K562 (cell line): ENCODE measurements at regions not wholly inside any gene's neighbourhood (a gene's known extent, or its start where the extent isn't known, plus 50 kb on each side); places are given as distances from the start of the nearest gene placed in this dataset.
"Not testable (repeated sequence)": the region's sequence is repeated elsewhere in the genome, so short reads cannot be mapped to it uniquely, and the experiment has no call there.

Experiments used
- ATAC-seq: fragments of 200-7000 bp; cut with Tn5 transposase; 3 replicates; pipeline ENCODE4 v1.9.1; 2020; ENCODE audit warnings: moderate library complexity
- BruUV-seq: library from RNA; stranded (reverse); fragments of 400-500 nt; replicated peaks from 2 replicates; lab custom pipeline; 2021; lab: Mats Ljungman, UMichigan
- CTCF ChIA-PET: fragments of 300-600 bp; formaldehyde crosslinking; extraction: SDS; loops from one replicate; lab custom pipeline; 2021; ENCODE audit warnings: low intra/inter-chr PET ratio; lab: Yijun Ruan, JAX
- POLR2A ChIA-PET: fragments of 300-600, 350-650 bp; sonication (Branson Sonifier 250); formaldehyde crosslinking; extraction: SDS; loops from one replicate; lab custom pipeline; 2021; ENCODE audit warnings: antibody characterized with exemption, inconsistent platforms; lab: Yijun Ruan, JAX
- DNase-seq, 4 experiments: peaks; one replicate each; pipeline versions ENCODE4 v3.0.0 to v3.0.0-alpha.2; 2011 to 2018; ENCODE audit warnings: low spot score in 3 of 4, mixed read lengths in 3 of 4; ENCODE audit errors: extremely low read depth in 1 of 4
- FAIRE-seq: peaks from 2 replicates; lab custom pipeline; 2011; peaks lifted over from hg19 to GRCh38; lab: Jason Lieb, UNC
- H2AFZ ChIP-seq: 2 replicates; pipeline ENCODE4 v1.6.0; 2011; ENCODE audit warnings: low read depth, low read length, control low read depth, inconsistent platforms
- H3K27ac ChIP-seq: fragments of 200-600 bp; 3 replicates; pipeline ENCODE4 v1.8.0; 2011; ENCODE audit warnings: low read depth, mild to moderate bottlenecking, control low read depth, inconsistent platforms, low read length, moderate library complexity, mixed read lengths; ENCODE audit errors: extremely low read depth
- H3K27me3 ChIP-seq, 2 experiments: fragments of 300-600 bp in 1 of 2; 2 replicates in 1 of 2; 3 replicates in 1 of 2; pipeline versions ENCODE4 v1.6.0 to v1.8.0; 2011; ENCODE audit warnings: inconsistent platforms in 2 of 2, low read length in 2 of 2, mild to moderate bottlenecking in 1 of 2, mixed read lengths in 1 of 2, moderate library complexity in 1 of 2; ENCODE audit not compliant: control insufficient read depth in 2 of 2, insufficient read depth in 2 of 2
- H3K36me3 ChIP-seq: fragments of 300-600 bp; 3 replicates; pipeline ENCODE4 v1.8.0; 2011; ENCODE audit warnings: mild to moderate bottlenecking, low read length, inconsistent platforms; ENCODE audit not compliant: control insufficient read depth, insufficient read depth
- H3K4me1 ChIP-seq, 2 experiments: fragments of 200-600 bp in 1 of 2; replicated peaks in 1 of 2; 2 replicates in 1 of 2; 3 replicates in 1 of 2; pipeline versions ENCODE4 v1.5.1 to v1.8.0; 2011; ENCODE audit warnings: inconsistent platforms in 2 of 2, low read length in 2 of 2, mild to moderate bottlenecking in 1 of 2, mixed read lengths in 1 of 2, moderate library complexity in 1 of 2; ENCODE audit not compliant: control insufficient read depth in 2 of 2, insufficient read depth in 2 of 2
- H3K4me2 ChIP-seq: 2 replicates; pipeline ENCODE4 v1.6.1; 2011; ENCODE audit warnings: low read length, control low read depth, inconsistent platforms, mixed read lengths; ENCODE audit not compliant: insufficient read depth
- H3K4me3 ChIP-seq: fragments of 200-600 bp; sonication (generic), shearing (Covaris generic); 2 replicates; pipeline ENCODE4 v1.5.1; 2016; ENCODE audit warnings: control low read depth, inconsistent platforms
- H3K79me2 ChIP-seq: fragments of 200-600 bp; 3 replicates; pipeline ENCODE4 v1.8.0; 2011; ENCODE audit warnings: low read length, inconsistent platforms; ENCODE audit not compliant: control insufficient read depth, insufficient read depth
- H3K9ac ChIP-seq, 2 experiments: 2 replicates each; pipeline versions ENCODE4 v1.6.0 to v1.6.1; 2011; ENCODE audit warnings: low read depth in 2 of 2, low read length in 2 of 2, control low read depth in 1 of 2, inconsistent platforms in 1 of 2, mild to moderate bottlenecking in 1 of 2, mixed read lengths in 1 of 2; ENCODE audit not compliant: insufficient read depth in 1 of 2
- H3K9me1 ChIP-seq: one replicate; pipeline ENCODE4 v1.6.0; 2011; ENCODE audit warnings: inconsistent platforms, mild to moderate bottlenecking, low read length, moderate library complexity; ENCODE audit not compliant: control insufficient read depth, insufficient read depth
- H3K9me3 ChIP-seq: replicated peaks from 2 replicates; pipeline ENCODE4 v1.5.1; 2011; ENCODE audit warnings: low read depth, low read length, inconsistent platforms; ENCODE audit not compliant: control insufficient read depth, insufficient read depth
- H4K20me1 ChIP-seq: replicated peaks from 2 replicates; pipeline ENCODE4 v1.6.1; 2011; ENCODE audit warnings: low read length, inconsistent platforms, mixed read lengths; ENCODE audit not compliant: control insufficient read depth, insufficient read depth
- WGBS: fragments of 100-300 bp; shearing (Covaris generic); methylation state at CpG from one replicate; pipeline ENCODE4 v1.1.6; 2016; ENCODE audit warnings: low coverage, mixed read lengths; ENCODE audit not compliant: insufficient coverage; ENCODE audit errors: missing lambda C conversion rate; 5-methylcytosine and 5-hydroxymethylcytosine counted together
- in situ Hi-C: fragments of 300-500 bp; cut with MboI; formaldehyde crosslinking; loops from 4 replicates; pipeline ENCODE4 v1.15.0; 2018; ENCODE audit warnings: inconsistent platforms, mixed read lengths
- intact Hi-C: fragments of 100-400 bp; cut with micrococcal nuclease; formaldehyde crosslinking; loops from 2 replicates; pipeline ENCODE4 v1.14.2; 2022

DNA sequence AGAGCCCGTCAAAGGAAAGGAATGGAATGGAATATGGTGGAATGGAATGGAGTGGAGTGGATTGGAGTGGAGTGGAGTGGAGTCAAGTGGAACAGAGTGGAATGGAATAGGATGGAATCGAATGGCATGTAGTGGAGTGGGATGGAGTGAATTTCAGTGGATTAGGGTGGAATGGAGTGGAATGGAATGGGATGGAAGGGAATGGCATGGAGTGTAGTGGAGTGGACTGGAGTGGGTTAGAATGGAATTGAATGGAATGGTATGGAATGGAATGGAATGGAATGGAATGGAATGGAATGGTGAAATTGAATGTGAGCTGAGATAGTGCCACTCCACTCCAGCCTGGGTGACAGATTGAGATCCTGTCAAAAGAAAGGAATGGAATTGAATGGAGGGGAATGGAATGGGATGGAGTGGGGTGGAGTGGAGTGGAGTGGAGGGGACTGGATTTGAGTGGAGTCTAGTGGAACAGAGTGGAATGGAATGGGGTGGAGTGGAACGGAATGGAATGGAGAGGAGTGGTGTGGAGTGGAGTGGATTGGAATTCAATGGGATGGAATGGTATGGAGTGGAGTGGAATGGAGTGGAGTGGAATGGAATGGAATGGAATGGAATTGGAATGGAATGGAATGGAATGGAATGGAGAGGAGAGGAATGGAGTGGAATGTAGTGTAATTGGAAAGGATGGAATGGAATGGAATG is 1273.6 kb upstream of the TPTE start:
- H3K4me3 ChIP-seq, H3K79me2 ChIP-seq, H3K4me2 ChIP-seq, H3K9me3 ChIP-seq, H3K36me3 ChIP-seq, H3K9ac ChIP-seq, CTCF ChIA-PET, H3K27ac ChIP-seq, BruUV-seq, intact Hi-C loops, DNase-seq, H3K4me1 ChIP-seq, H3K27me3 ChIP-seq, POLR2A ChIA-PET, H2AFZ ChIP-seq, FAIRE-seq, H4K20me1 ChIP-seq, in situ Hi-C loops, H3K9me1 ChIP-seq: not testable (repeated sequence)
- ATAC-seq: peak; percentile 61
- 0% methylated on average over 2 of the region's 3 CpGs for WGBS
